K562 (cell line): ENCODE measurements at regions not wholly inside any gene's neighbourhood (a gene's known extent, or its start where the extent isn't known, plus 50 kb on each side); places are given as distances from the start of the nearest gene placed in this dataset.

Experiments
- ATAC-seq: fragments of 200-7000 bp; cut with Tn5 transposase; 3 replicates; pipeline ENCODE4 v1.9.1; 2020; ENCODE audit warnings: moderate library complexity
- BruUV-seq: library from RNA; stranded (reverse); fragments of 400-500 nt; replicated peaks from 2 replicates; lab custom pipeline; 2021; lab: Mats Ljungman, UMichigan
- CTCF ChIA-PET: fragments of 300-600 bp; formaldehyde crosslinking; extraction: SDS; loops from one replicate; lab custom pipeline; 2021; ENCODE audit warnings: low intra/inter-chr PET ratio; lab: Yijun Ruan, JAX
- POLR2A ChIA-PET: fragments of 300-600, 350-650 bp; sonication (Branson Sonifier 250); formaldehyde crosslinking; extraction: SDS; loops from one replicate; lab custom pipeline; 2021; ENCODE audit warnings: antibody characterized with exemption, inconsistent platforms; lab: Yijun Ruan, JAX
- DNase-seq, 4 experiments: peaks; one replicate each; pipeline versions ENCODE4 v3.0.0 to v3.0.0-alpha.2; 2011 to 2018; ENCODE audit warnings: low spot score in 3 of 4, mixed read lengths in 3 of 4; ENCODE audit errors: extremely low read depth in 1 of 4
- FAIRE-seq: peaks from 2 replicates; lab custom pipeline; 2011; peaks lifted over from hg19 to GRCh38; lab: Jason Lieb, UNC
- H2AFZ ChIP-seq: 2 replicates; pipeline ENCODE4 v1.6.0; 2011; ENCODE audit warnings: low read depth, low read length, control low read depth, inconsistent platforms
- H3K27ac ChIP-seq: fragments of 200-600 bp; 3 replicates; pipeline ENCODE4 v1.8.0; 2011; ENCODE audit warnings: low read depth, mild to moderate bottlenecking, control low read depth, inconsistent platforms, low read length, moderate library complexity, mixed read lengths; ENCODE audit errors: extremely low read depth
- H3K27me3 ChIP-seq, 2 experiments: fragments of 300-600 bp in 1 of 2; 2 replicates in 1 of 2; 3 replicates in 1 of 2; pipeline versions ENCODE4 v1.6.0 to v1.8.0; 2011; ENCODE audit warnings: inconsistent platforms in 2 of 2, low read length in 2 of 2, mild to moderate bottlenecking in 1 of 2, mixed read lengths in 1 of 2, moderate library complexity in 1 of 2; ENCODE audit not compliant: control insufficient read depth in 2 of 2, insufficient read depth in 2 of 2
- H3K36me3 ChIP-seq: fragments of 300-600 bp; 3 replicates; pipeline ENCODE4 v1.8.0; 2011; ENCODE audit warnings: mild to moderate bottlenecking, low read length, inconsistent platforms; ENCODE audit not compliant: control insufficient read depth, insufficient read depth
- H3K4me1 ChIP-seq, 2 experiments: fragments of 200-600 bp in 1 of 2; replicated peaks in 1 of 2; 2 replicates in 1 of 2; 3 replicates in 1 of 2; pipeline versions ENCODE4 v1.5.1 to v1.8.0; 2011; ENCODE audit warnings: inconsistent platforms in 2 of 2, low read length in 2 of 2, mild to moderate bottlenecking in 1 of 2, mixed read lengths in 1 of 2, moderate library complexity in 1 of 2; ENCODE audit not compliant: control insufficient read depth in 2 of 2, insufficient read depth in 2 of 2
- H3K4me2 ChIP-seq: 2 replicates; pipeline ENCODE4 v1.6.1; 2011; ENCODE audit warnings: low read length, control low read depth, inconsistent platforms, mixed read lengths; ENCODE audit not compliant: insufficient read depth
- H3K4me3 ChIP-seq: fragments of 200-600 bp; sonication (generic), shearing (Covaris generic); 2 replicates; pipeline ENCODE4 v1.5.1; 2016; ENCODE audit warnings: control low read depth, inconsistent platforms
- H3K79me2 ChIP-seq: fragments of 200-600 bp; 3 replicates; pipeline ENCODE4 v1.8.0; 2011; ENCODE audit warnings: low read length, inconsistent platforms; ENCODE audit not compliant: control insufficient read depth, insufficient read depth
- H3K9ac ChIP-seq, 2 experiments: 2 replicates each; pipeline versions ENCODE4 v1.6.0 to v1.6.1; 2011; ENCODE audit warnings: low read depth in 2 of 2, low read length in 2 of 2, control low read depth in 1 of 2, inconsistent platforms in 1 of 2, mild to moderate bottlenecking in 1 of 2, mixed read lengths in 1 of 2; ENCODE audit not compliant: insufficient read depth in 1 of 2
- H3K9me1 ChIP-seq: one replicate; pipeline ENCODE4 v1.6.0; 2011; ENCODE audit warnings: inconsistent platforms, mild to moderate bottlenecking, low read length, moderate library complexity; ENCODE audit not compliant: control insufficient read depth, insufficient read depth
- H3K9me3 ChIP-seq: replicated peaks from 2 replicates; pipeline ENCODE4 v1.5.1; 2011; ENCODE audit warnings: low read depth, low read length, inconsistent platforms; ENCODE audit not compliant: control insufficient read depth, insufficient read depth
- H4K20me1 ChIP-seq: replicated peaks from 2 replicates; pipeline ENCODE4 v1.6.1; 2011; ENCODE audit warnings: low read length, inconsistent platforms, mixed read lengths; ENCODE audit not compliant: control insufficient read depth, insufficient read depth
- CHD1 ChIP-seq: fragments of 200-600 bp; sonication (generic); IDR thresholded peaks from one replicate; pipeline ENCODE4 v1.6.1; 2012; ENCODE audit warnings: mild to moderate bottlenecking, moderate library complexity, low read length, inconsistent platforms
- GABPB2 ChIP-seq: fragments of 250-450 bp; sonication (Bioruptor Pico); conservative IDR thresholded peaks from 2 replicates; pipeline ENCODE4 v1.5.1; 2021; ENCODE audit warnings: mild to moderate bottlenecking
- POLR2G ChIP-seq: fragments of 200-400 bp; formaldehyde crosslinking; IDR thresholded peaks from 2 replicates; pipeline ENCODE4 v1.6.1; 2017; ENCODE audit warnings: low read depth, mild to moderate bottlenecking, antibody characterized with exemption, low read length, moderate library complexity
- SNAPC5 ChIP-seq: fragments of 250-450 bp; sonication (Bioruptor Pico); IDR thresholded peaks from 2 replicates; pipeline ENCODE4 v1.8.0; 2021; ENCODE audit warnings: moderate library complexity, mild to moderate bottlenecking, inconsistent platforms
- ZNF583 ChIP-seq: fragments of 250-450 bp; sonication (Bioruptor Pico); IDR thresholded peaks from 2 replicates; pipeline ENCODE4 v1.4.0; 2020
- ZNF584 ChIP-seq: fragments of 200-800 bp; sonication (Bioruptor generic); IDR thresholded peaks from 2 replicates; pipeline ENCODE4 v1.6.1; 2016; ENCODE audit warnings: low read depth, mild to moderate bottlenecking, missing genetic modification characterization, missing compliant biosample characterization
- ZNF79 ChIP-seq: fragments of 250-450 bp; sonication (Bioruptor Pico); IDR thresholded peaks from 2 replicates; pipeline ENCODE4 v1.4.0; 2020; ENCODE audit warnings: low read depth, mild to moderate bottlenecking, moderate library complexity
- WGBS: fragments of 100-300 bp; shearing (Covaris generic); methylation state at CpG from one replicate; pipeline ENCODE4 v1.1.6; 2016; ENCODE audit warnings: low coverage, mixed read lengths; ENCODE audit not compliant: insufficient coverage; ENCODE audit errors: missing lambda C conversion rate; 5-methylcytosine and 5-hydroxymethylcytosine counted together
- in situ Hi-C: fragments of 300-500 bp; cut with MboI; formaldehyde crosslinking; loops from 4 replicates; pipeline ENCODE4 v1.15.0; 2018; ENCODE audit warnings: inconsistent platforms, mixed read lengths
- intact Hi-C: fragments of 100-400 bp; cut with micrococcal nuclease; formaldehyde crosslinking; loops from 2 replicates; pipeline ENCODE4 v1.14.2; 2022

GRCh38 chr13:50078895-50079654, 63.8 kb downstream of the KCNRG start:
- H3K79me2 ChIP-seq = peaks cover 97% of the 10 kb centered on the region
- H2AFZ ChIP-seq = no peak overlapping the region
- peaks cover 14% of the 10 kb centered on the region; the same call in 1 of the 3 replicates for H3K36me3 ChIP-seq
- H3K27me3 ChIP-seq = no peaks in the 10 kb centered on the region
- H4K20me1 ChIP-seq = peaks cover 3% of the 10 kb centered on the region; the same call in 1 of the 2 replicates
- peak overlapping the region in 1 of 2 experiments; percentile 93; a peak in 2 of 4 replicates for H3K9ac ChIP-seq
- peaks cover 0 to 2% of the 10 kb centered on the region in 2 experiments; a peak in 1 of 5 replicates for H3K4me1 ChIP-seq
- no TSS peak for BruUV-seq
- no peaks in the 10 kb centered on the region for H3K9me1 ChIP-seq
- TF ChIP-seq ZNF79 (CRISPR knock-in tag) (no peak), GABPB2 (no peak), POLR2G (0 out of 2 replicates have a peak, but pooled peaks have one; percentile 10), ZNF584 (CRISPR knock-in tag) (no peak), CHD1 (peak; percentile 10), SNAPC5 (no peak), ZNF583 (no peak)
- TF ChIP-seq, all 486 proteins: peak for 2
- intact Hi-C loops = no loop called here
- Histone ChIP-seq H3K4me3 (peak overlapping the region; percentile 69), H3K9me3 (no peaks in the 10 kb centered on the region), H3K27ac (peak overlapping the region; percentile 98; the same call in 2 of the 3 replicates), H3K4me2 (peak overlapping the region; percentile 73)
- 2% methylated on average over 10 of the region's 10 CpGs for WGBS
- POLR2A ChIA-PET = interaction anchor here (1.1 to 4.8 kb wide), 4 partner anchors 10 to 81 kb away, joined by 3 to 27 read pairs (median 8); partner anchors contain the start of gene TRIM13
- in situ Hi-C loops = no loop called here
- no peak for FAIRE-seq
- ATAC-seq = no peak
- DNase-seq = no peak
- CTCF ChIA-PET = no interaction called here
